A673 (cell line): ENCODE measurements at regions not wholly inside any gene's neighbourhood (a gene's known extent, or its start where the extent isn't known, plus 50 kb on each side); places are given as distances from the start of the nearest gene placed in this dataset.

Experiments
- BruUV-seq: library from RNA; stranded (reverse); fragments of 400-500 nt; replicated peaks from 2 replicates; lab custom pipeline; 2021; lab: Mats Ljungman, UMichigan
- CTCF ChIA-PET: fragments of 300-600 bp; sonication (Branson Sonifier 250); formaldehyde crosslinking; loops from one replicate; lab custom pipeline; 2022; ENCODE audit warnings: antibody characterized with exemption; lab: Charles Lee
- POLR2A ChIA-PET: fragments of 300-600 bp; sonication (Branson Sonifier 250); formaldehyde crosslinking; loops from one replicate; lab custom pipeline; 2022; ENCODE audit warnings: antibody characterized with exemption; ENCODE audit not compliant: low non-redundant PET; lab: Charles Lee
- DNase-seq: peaks from one replicate; pipeline ENCODE4 v3.0.0-alpha.2; 2015; ENCODE audit warnings: low spot score
- H3K27ac ChIP-seq: fragments of 200-600 bp; sonication (generic); 2 replicates; pipeline ENCODE4 v1.5.1; 2016; ENCODE audit warnings: mixed run types, low read depth, mild to moderate bottlenecking, mixed read lengths, antibody characterized with exemption, low read length; ENCODE audit not compliant: poor library complexity, severe bottlenecking
- H3K27me3 ChIP-seq: fragments of 200-600 bp; sonication (generic); replicated peaks from 2 replicates; pipeline ENCODE4 v1.6.1; 2017; ENCODE audit warnings: mixed run types, low read depth, mild to moderate bottlenecking, mixed read lengths, antibody characterized with exemption, low read length; ENCODE audit not compliant: insufficient read depth, poor library complexity
- H3K36me3 ChIP-seq: fragments of 200-600 bp; sonication (generic); 2 replicates; pipeline ENCODE4 v1.6.1; 2016; ENCODE audit warnings: mixed run types, mild to moderate bottlenecking, mixed read lengths, antibody characterized with exemption, low read length; ENCODE audit not compliant: insufficient read depth, poor library complexity, severe bottlenecking
- H3K4me1 ChIP-seq: fragments of 200-600 bp; sonication (generic); 2 replicates; pipeline ENCODE4 v1.6.1; 2017; ENCODE audit warnings: mixed run types, mild to moderate bottlenecking, mixed read lengths, antibody characterized with exemption, low read length; ENCODE audit not compliant: insufficient read depth, poor library complexity, severe bottlenecking
- H3K4me3 ChIP-seq: fragments of 200-600 bp; sonication (generic); 2 replicates; pipeline ENCODE4 v1.5.1; 2016; ENCODE audit warnings: low read depth, mixed run types, mild to moderate bottlenecking, mixed read lengths, low read length; ENCODE audit not compliant: poor library complexity, severe bottlenecking
- H3K9me3 ChIP-seq: fragments of 200-600 bp; sonication (generic); 2 replicates; pipeline ENCODE4 v1.6.1; 2016; ENCODE audit warnings: mixed run types, low read depth, mild to moderate bottlenecking, mixed read lengths, antibody characterized with exemption, low read length; ENCODE audit not compliant: poor library complexity, severe bottlenecking
- CTCF ChIP-seq: fragments of 300-800, 200-600 bp; sonication (generic); conservative IDR thresholded peaks from 2 replicates; pipeline ENCODE4 v1.5.1; 2017; ENCODE audit warnings: low read depth, mild to moderate bottlenecking, antibody characterized with exemption, low read length, moderate library complexity, mixed read lengths
- EZH2 ChIP-seq: fragments of 200-600 bp; sonication (generic); IDR thresholded peaks from 2 replicates; pipeline ENCODE4 v1.6.1; 2017; ENCODE audit warnings: borderline replicate concordance, low read depth, mild to moderate bottlenecking, mixed read lengths, antibody characterized with exemption, low read length; ENCODE audit not compliant: poor library complexity, severe bottlenecking
- intact Hi-C: fragments of 100-400 bp; cut with micrococcal nuclease; formaldehyde crosslinking; loops from one replicate; pipeline ENCODE4 v1.10.0; 2022; ENCODE audit not compliant: unreplicated experiment

GRCh38 chr2:13485256-13485655 is 768.5 kb downstream of the TRIB2 start:
- CTCF ChIA-PET, result no interaction called here
- DNase-seq, result no peak
- no peak for TF ChIP-seq EZH2
- TF ChIP-seq CTCF, result no peak

GRCh38 chr2:13488965-13489364 is 772.2 kb downstream of the TRIB2 start:
- no peak for DNase-seq
- H3K4me1 ChIP-seq, result no peaks in the 10 kb centered on the region
- no TSS peak for BruUV-seq
- H3K4me3 ChIP-seq, result no peak overlapping the region
- no peaks in the 10 kb centered on the region for H3K9me3 ChIP-seq
- H3K36me3 ChIP-seq, result no peaks in the 10 kb centered on the region
- H3K27ac ChIP-seq, result no peak overlapping the region
- peaks cover 7% of the 10 kb centered on the region for H3K27me3 ChIP-seq
- ChIA-PET POLR2A (no interaction called here), CTCF (no interaction called here)
- TF ChIP-seq EZH2, result no peak
- no peak for TF ChIP-seq CTCF
- intact Hi-C loops, result no loop called here

More at GRCh38 chr2:13485256-13485655, 768.5 kb downstream of the TRIB2 start:
- H3K4me1 ChIP-seq, result no peaks in the 10 kb centered on the region
- H3K27me3 ChIP-seq, result peaks cover 7% of the 10 kb centered on the region
- H3K27ac ChIP-seq, result no peak overlapping the region
- POLR2A ChIA-PET, result no interaction called here
- intact Hi-C loops, result no loop called here
- H3K4me3 ChIP-seq, result no peak overlapping the region
- no TSS peak for BruUV-seq
- no peaks in the 10 kb centered on the region for H3K36me3 ChIP-seq
- H3K9me3 ChIP-seq, result no peaks in the 10 kb centered on the region

- no TSS peak for BruUV-seq
- intact Hi-C loops, result no loop called here
- no peaks in the 10 kb centered on the region for H3K4me1 ChIP-seq
- H3K27ac ChIP-seq, result no peak overlapping the region
- no peak for DNase-seq
- POLR2A ChIA-PET, result no interaction called here
- CTCF ChIA-PET, result no interaction called here
- no peaks in the 10 kb centered on the region for H3K36me3 ChIP-seq
- H3K9me3 ChIP-seq, result no peaks in the 10 kb centered on the region
- no peak for TF ChIP-seq CTCF
- TF ChIP-seq EZH2, result no peak
- peaks cover 7% of the 10 kb centered on the region for H3K27me3 ChIP-seq
- H3K4me3 ChIP-seq, result no peak overlapping the region
Measured at GRCh38 chr2:13492262-13492661, 775.5 kb downstream of the TRIB2 start.
